ENCODE measurements at regions not wholly inside any gene's neighbourhood (a gene's known extent, or its start where the extent isn't known, plus 50 kb on each side); places are given as distances from the start of the nearest gene placed in this dataset.
A peak's percentile ranks its signal among the peaks of the same experiment; 100 is the strongest.

GRCh38 chr4:101515566-101515965, 168.2 kb upstream of the PPP3CA start:
- no peak overlapping the region for H3K4me3 ChIP-seq (ENCODE audit: low read depth, low read length)
- DNase-seq (ENCODE audit: low read depth, low spot score): no peak
- no peak for TF ChIP-seq CTCF (IDR thresholded peaks at IDR 0.05; ENCODE audit: low read depth, low read length)
- in situ Hi-C loops (cut with HindIII; ENCODE audit: low sequenced_read_pairs): no loop called here

- DNase-seq (ENCODE audit: low read depth, low spot score): no peak
- no peak for TF ChIP-seq CTCF (IDR thresholded peaks at IDR 0.05; ENCODE audit: low read depth, low read length)
- in situ Hi-C loops (cut with HindIII; ENCODE audit: low sequenced_read_pairs): no loop called here
- H3K4me3 ChIP-seq (ENCODE audit: low read depth, low read length): no peak overlapping the region
Observed at GRCh38 chr4:101515099-101515498, 167.8 kb upstream of the PPP3CA start.

- in situ Hi-C loops (cut with HindIII; ENCODE audit: low sequenced_read_pairs): no loop called here
- no peak for TF ChIP-seq CTCF (IDR thresholded peaks at IDR 0.05; ENCODE audit: low read depth, low read length)
- no peak for DNase-seq (ENCODE audit: low read depth, low spot score)
- H3K4me3 ChIP-seq (ENCODE audit: low read depth, low read length): no peak overlapping the region
Observed at GRCh38 chr4:101512416-101512815, 165.1 kb upstream of the PPP3CA start.

- no peak for DNase-seq (ENCODE audit: low read depth, low spot score)
- no peak for TF ChIP-seq CTCF (IDR thresholded peaks at IDR 0.05; ENCODE audit: low read depth, low read length)
- in situ Hi-C loops (cut with HindIII; ENCODE audit: low sequenced_read_pairs): no loop called here
- no peak overlapping the region for H3K4me3 ChIP-seq (ENCODE audit: low read depth, low read length)
Observed at GRCh38 chr4:101501421-101501820, 154.1 kb upstream of the PPP3CA start.

- no peak overlapping the region for H3K4me3 ChIP-seq (ENCODE audit: low read depth, low read length)
- DNase-seq (ENCODE audit: low read depth, low spot score): no peak
- in situ Hi-C loops (cut with HindIII; ENCODE audit: low sequenced_read_pairs): no loop called here
- no peak for TF ChIP-seq CTCF (IDR thresholded peaks at IDR 0.05; ENCODE audit: low read depth, low read length)
Observed at GRCh38 chr4:101500742-101501141, 153.4 kb upstream of the PPP3CA start.

- no peak for DNase-seq (ENCODE audit: low read depth, low spot score)
- TF ChIP-seq CTCF (IDR thresholded peaks at IDR 0.05; ENCODE audit: low read depth, low read length): no peak
- H3K4me3 ChIP-seq (ENCODE audit: low read depth, low read length): no peak overlapping the region
- in situ Hi-C loops (cut with HindIII; ENCODE audit: low sequenced_read_pairs): no loop called here
Observed at GRCh38 chr4:101475246-101475645, 127.9 kb upstream of the PPP3CA start.

- no peak overlapping the region for H3K4me3 ChIP-seq (ENCODE audit: low read depth, low read length)
Observed at GRCh38 chr4:101471201-101471600, 123.9 kb upstream of the PPP3CA start.

More at GRCh38 chr4:101471201-101471600, 123.9 kb upstream of the PPP3CA start:
- in situ Hi-C loops (cut with HindIII; ENCODE audit: low sequenced_read_pairs): no loop called here
- TF ChIP-seq CTCF (IDR thresholded peaks at IDR 0.05; ENCODE audit: low read depth, low read length): no peak
- DNase-seq (ENCODE audit: low read depth, low spot score): peak; percentile 65

All from astrocyte of the spinal cord (primary cell).